GM19468 (cell line): ENCODE measurements at regions not wholly inside any gene's neighbourhood (a gene's known extent, or its start where the extent isn't known, plus 50 kb on each side); places are given as distances from the start of the nearest gene placed in this dataset.

Experiments
- ATAC-seq: cut with Tn5 transposase; IDR thresholded peaks from one replicate; pipeline ENCODE4 v1.9.1; 2021; ENCODE audit warnings: mild to moderate bottlenecking, moderate library complexity, moderate number of reproducible peaks; ENCODE audit not compliant: unreplicated experiment; ENCODE audit errors: extremely low read depth

DNA sequence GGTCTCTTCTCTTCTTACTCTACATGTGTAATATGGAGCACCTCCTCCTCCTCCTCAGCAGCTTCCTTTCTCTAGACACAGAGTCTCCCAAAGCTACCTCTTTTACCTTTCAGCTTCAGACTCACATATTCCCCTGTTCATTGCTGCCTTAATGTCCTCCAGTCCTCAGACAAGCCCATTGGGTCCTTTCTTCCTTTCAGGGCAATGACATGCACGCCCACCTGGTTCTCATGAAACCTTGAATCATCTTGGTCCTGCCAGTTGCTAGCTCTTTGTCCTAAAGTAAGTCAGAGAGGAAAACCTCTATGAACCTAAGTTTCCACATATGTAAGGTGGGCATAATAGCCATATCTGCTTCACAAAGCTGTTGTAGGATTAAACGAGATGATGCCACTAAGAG is 227.0 kb downstream of the RPS24 start:
- ATAC-seq = no peak

DNA sequence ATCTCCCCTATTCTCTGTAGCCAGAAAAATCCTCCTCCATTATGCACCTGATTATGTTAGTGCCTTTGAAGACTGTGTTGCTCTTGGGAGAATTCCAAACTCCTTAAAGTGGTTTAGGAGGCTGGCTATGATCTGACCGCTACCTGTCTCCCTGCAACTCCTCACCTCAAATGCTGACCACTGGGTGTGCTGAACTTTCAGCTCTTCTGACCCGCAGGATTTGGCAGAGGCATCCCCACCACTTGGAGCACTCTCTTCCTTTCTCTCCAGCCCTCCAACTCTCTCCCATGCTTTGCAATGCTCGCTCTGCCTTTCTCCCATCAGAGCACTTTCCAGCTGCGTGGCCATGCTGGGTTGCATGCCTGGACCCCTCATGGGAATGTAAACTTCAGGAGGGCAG is 227.6 kb downstream of the RPS24 start:
- no peak for ATAC-seq

DNA sequence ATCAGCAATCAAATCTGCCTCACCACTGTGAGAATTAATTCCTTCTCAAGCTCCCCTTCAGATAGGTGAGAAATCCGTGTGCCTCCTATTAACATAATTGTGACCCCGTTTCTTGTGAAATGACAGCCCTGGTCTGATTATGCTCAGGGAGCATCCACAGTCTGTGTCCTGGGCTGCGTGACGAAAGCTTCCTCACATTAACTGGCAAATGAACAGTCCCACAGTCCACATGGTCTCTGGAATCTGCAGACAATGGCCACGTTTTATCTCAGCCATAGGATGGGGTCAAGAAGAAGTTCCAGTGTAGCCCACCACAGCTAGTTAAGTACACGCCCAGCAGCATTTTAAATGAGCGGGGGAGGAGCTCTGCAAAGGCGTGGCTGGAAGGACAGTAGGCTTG is 229.2 kb downstream of the RPS24 start:
- ATAC-seq = no peak

DNA sequence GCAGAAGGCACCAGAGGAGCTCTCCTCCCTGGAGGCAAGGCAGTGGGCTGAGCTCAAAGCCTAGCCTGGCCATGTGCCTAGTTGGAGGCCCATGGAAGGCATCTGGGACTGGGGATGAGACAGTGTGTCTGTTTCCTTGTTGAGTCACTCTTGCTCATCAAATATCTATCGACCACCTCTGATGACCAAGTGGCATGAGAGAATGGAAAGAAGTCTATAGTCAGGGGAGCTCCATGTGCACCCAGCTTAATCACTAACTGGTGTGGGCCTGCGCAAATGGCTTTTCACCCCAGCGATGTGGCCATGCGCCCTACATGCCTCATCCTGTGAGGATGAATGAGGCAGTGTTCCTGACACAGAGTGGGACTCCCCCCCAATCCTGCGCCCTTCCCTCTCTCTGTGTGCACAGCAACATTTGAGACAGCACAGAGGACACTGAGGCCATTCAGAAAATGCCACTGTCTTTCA is 229.9 kb downstream of the RPS24 start:
- no peak for ATAC-seq

DNA sequence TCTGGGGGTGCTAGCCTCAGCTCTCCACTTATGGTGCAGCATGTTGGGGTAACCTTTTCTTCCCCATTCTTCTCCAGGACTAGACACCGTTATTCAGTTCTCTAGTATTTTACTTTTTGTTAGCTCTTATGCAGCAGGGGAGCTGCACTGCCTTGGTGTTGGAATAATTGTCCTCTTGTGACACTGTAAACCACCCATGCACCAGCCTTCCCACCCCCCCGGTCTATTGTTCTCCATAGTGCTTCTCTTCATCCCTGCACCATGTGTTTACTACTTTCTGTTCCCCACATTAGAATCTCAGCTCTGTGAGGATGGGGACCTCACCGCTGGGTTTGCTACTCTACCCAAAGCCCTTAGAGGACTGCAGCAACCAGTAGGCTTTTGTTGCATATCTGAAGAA is 230.7 kb downstream of the RPS24 start:
- ATAC-seq = no peak

DNA sequence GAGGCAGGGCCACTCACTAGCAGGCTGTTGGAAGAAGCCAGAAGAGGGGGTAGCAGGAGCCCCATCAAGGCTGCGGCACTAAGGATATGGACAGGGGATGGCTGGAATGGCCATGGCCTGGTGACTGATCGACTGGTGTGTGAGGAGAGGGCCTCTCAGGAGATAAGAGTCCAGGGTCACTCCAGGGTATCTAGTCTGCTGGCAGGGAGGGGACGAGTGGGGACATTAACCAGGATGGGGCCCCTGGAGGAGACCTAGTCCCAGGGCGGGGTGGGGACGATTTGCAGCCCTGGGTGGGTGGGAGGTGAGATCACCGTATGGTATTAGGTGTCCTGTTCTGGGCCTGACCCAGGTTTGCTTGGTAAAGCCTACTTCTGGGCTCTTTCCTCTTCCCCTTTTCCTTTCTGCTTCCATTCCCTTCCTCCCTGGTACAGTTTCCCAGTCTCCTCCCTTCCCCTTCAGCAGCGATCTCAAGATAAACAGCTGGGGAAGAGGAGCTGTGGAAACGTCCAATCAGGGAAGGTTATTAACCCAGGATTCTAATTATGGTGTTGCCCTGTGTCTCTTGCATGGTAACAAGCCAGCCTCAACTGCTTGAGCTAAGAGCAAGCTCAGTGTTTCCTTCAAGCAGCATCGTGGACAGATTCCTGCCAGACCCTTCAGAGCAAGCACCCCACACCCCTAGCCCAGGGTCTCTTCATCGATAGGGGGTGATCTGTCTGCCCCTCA is 233.2 kb downstream of the RPS24 start:
- ATAC-seq = no peak

DNA sequence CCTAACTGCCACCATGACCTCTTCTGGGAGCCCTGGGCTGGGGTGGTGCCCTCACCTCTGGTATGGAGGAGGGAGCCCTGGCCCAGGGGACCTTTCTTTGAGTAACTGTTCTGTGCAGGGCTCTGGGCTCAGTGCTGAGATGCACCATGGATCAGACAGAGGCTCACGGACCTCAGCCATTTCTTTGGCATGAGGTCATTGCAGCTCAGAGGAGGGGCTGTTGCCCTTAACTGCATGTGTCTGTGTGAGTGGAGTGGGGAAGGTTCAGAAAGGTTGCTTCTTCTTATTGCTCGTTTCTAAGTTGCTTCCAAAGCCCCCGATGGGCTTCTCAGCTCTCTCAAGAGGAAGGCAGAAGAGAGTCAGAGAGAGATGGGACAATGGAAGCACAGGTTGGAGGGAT is 233.9 kb downstream of the RPS24 start:
- ATAC-seq = no peak

DNA sequence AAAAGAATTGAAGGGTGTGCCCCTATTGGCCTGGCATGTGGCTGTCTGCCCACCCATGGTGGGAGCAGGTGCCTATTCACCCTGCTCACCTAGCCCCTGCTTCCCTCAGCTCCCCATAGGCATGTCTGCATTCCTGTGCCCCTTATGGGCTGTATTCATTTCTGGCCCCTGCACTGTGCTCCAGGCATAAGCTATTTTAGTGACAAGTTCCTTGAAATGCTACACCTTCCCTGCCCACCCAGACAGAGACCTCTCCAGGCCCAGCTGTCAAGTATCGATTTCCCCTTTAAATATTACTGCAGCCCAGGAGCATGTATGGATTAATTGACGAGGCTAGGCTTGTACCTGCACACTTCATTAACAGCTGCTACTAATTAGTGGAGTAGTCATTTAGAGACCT is 235.4 kb downstream of the RPS24 start:
- no peak for ATAC-seq

DNA sequence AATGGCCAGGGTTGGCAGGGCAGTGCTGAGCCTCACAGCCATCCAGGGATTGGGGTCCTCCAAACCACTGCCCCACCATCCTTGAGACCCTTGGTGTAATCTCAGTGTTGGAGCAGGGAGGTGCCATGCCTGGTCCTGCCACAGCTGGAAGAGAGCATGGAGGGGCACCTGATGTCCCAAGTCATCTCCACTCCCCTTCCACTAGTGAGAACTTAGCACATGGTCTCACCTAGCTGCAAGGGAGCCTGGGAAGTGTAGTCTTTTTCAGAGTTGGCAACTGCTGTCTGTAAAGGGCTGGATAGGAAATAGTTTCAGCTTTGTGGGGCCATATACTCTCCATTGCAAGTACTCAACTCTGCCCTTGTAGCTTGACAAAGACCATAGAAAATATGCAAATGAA is 238.7 kb downstream of the RPS24 start:
- ATAC-seq = no peak

DNA sequence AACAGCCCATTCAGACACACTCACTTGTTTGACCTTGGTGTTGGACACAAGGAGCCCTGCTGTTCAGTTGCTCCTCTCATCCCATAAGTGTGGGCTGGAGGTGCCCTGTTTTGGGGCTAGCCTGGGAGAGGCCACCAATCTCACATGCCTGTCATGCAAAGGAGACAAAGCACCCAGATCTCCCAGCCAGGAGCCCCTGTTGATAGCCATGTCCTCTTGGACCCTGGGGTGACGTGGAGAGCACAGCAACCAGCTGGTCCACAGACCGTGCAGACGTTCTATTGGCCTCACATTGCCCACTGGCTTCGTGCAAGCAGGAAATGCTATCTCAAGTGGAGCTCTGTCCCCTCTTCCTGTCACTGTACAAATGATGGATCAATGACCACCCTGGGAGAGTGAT is 240.8 kb downstream of the RPS24 start:
- no peak for ATAC-seq

DNA sequence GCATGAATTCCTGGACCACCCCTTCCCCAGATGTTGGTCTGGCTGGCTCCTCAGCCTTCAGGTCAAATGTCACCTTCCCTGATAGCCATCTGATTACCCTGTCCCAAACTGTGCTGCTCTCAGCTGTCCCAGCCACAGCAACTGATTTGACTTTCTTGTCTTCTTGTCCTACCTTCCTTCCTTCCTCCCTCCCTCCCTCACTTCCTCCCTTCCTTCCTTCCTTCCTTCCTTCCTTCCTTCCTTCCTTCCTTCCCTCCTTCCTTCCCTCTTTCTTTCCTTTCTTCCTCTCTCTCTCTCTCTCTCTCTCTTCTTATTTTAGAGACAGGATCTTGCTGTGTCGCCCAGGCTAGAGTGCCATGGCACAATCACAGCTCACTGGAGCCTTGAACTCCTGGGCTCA is 242.5 kb downstream of the RPS24 start:
- no peak for ATAC-seq

DNA sequence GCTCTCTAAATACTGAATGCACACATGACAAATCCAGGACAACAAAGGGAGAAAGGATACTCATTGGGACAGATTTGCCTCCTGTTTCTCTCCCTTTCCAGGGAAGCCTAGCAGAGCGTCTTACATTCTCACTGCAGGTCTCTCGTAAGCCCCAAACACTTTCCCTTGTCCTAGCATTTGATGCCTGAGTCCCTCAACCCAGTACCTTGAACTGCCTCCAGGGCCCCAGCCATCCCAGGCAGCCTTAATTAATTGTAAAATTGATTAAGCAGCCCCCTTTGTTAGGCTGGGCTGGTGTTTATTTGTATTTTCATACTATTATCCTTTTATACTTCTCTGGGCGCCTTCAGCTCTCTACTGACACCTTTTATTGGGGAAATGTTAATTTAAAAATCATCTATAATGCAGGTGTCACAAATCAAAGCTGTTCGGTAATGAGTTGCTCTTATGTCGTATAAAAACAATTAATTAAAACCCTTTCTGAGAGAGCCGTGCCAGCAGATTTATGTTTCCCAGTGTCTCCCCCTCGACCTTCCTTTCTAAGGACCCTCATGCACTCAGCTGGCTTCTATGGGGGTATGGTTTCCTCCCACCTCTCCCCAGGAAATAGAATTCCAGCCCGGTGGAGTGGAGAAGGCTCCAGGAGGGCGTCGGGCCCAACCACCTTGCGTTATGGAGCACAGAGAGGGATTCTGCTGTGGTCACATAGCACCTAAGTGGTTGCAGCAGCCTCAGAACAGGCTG is 243.8 kb downstream of the RPS24 start:
- ATAC-seq = no peak

DNA sequence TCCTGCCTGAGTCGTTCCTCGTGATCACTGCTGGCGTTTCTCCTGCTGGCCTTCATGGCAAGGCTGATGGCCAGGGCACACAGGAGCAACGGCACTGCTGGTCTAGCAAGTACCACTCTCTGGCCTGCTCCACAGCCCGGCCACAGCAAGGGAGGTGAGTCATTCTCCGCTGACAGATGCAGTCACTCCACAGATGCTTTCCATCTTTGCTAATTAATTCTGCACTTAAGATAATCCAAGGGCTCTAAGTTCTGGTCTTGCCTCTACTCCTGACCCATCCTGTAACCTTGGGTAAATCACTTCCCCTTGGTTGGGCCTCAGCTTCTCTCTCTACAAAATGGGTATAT is 244.4 kb downstream of the RPS24 start:
- no peak for ATAC-seq

DNA sequence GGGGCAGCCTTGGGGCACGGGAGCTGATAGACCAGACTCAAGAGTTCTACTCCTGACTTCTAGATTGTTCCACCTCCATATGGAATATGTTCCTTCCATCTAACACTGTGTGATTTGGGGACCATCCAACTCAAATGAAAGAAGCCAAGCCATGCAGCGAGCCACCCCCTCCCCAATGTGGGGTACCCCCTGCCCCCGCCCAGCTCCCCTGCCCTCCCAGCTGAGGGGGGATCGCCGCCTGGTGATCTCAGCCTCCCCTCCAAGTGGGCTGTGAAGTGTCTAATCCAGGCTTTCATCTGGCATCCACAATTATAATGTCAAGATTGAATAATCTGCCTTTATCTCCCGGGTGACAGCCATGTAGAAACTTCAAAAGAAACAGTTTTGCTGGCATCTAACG is 246.1 kb downstream of the RPS24 start:
- no peak for ATAC-seq

DNA sequence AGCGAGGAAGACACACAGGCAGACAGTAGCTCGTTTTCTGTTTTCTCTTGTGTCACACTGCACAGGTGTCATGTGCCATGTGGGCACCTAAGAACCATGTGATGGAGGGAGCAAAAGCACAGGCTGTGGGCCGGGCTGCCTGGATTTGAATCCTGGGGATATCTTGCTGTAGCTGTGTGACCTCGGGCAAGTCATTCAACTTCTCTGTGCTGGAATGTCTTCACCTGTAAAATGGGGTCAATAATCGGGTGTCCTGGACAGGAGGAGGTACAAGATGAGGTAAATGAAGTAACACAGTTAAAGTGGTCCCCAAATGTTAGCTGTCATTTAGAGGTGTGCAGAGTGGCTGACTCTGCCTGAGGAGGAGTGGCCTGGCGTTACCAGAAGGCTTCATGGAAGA is 246.9 kb downstream of the RPS24 start:
- ATAC-seq = no peak

DNA sequence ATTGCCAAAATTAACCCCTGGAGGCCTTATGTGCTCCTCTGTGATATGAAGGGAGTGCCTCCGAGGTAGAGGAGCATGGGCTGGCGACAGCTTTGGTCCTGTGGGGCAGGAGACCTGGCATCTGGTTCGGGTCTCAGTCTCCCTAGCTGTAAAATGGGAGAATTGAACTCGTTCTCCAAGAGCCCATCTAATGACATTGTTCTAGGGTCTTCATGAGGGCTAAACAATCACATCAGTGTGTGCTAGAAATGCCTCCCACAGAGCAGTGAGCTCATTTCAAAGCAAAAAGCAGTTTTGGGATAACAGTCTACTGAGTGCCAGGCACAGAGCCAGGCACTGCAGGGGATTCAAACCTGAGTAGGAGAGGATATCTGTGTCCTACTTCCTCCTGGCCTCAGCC is 248.0 kb downstream of the RPS24 start:
- no peak for ATAC-seq

DNA sequence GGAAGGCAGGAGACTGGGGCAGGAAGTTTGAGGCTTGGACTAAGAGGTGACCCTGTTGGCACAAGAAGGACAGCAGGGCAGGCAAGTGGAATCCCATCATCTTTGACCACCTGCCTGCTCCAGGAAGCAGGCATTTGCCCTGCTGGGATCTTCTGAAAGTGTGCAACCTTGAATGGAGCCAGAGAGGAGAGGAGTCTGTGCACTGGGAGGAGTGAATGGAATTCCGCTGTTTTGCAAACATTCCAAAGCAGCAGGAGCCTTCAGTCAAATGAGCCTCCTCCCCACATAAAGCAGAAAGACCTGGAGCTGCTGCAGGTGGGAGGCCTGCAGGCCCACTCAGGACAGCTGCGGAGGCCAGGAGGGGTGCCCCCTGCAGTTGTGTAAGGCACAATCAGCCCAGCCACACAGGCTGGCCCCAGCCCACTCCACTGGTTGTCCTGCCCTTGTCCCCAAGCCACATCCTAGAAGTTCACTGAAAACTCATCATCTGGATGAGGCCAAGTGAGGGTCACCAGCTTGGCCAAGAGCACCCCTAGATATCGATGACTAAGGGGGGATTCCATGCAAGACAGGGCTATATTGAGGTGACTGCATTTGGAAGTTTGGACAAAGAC is 249.5 kb downstream of the RPS24 start:
- ATAC-seq = no peak

DNA sequence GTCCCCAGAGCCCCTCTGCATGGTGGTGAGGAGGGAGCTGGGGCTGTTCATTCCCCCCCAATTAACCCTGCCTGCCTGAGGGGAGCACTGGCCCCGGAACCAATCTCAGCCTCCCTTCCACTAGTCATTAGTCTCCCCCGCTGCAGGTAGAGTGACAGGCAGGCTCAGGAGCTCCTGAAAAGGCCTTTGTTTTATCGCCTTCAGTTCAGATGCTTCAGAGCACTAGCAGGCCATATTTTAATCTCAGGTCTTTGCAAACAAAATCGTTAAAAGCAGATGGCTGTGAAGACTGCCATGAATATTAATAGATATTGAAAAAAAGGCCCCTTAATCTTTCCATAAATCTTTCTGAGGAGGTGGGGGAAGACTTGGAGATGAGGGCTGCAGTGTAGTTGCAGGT is 250.7 kb downstream of the RPS24 start:
- ATAC-seq = no peak

DNA sequence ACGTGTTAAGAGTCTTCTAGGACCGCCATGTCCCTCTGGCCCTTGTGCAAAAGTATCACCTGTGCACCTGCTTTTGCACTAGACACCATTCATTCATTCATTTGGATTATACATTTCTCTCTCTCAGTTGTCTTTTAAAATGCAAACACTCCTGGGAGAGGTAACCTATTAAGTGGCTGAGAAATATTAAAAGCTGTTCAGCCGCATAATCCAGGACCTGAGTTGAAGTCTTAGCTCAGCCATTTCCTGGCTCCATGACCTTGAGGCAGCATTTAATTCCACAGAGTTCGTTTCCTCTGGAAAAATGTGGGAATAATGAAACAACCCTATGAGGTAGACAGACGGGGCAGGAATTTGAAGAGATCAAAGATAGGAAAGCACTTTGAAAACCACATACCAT is 251.6 kb downstream of the RPS24 start:
- no peak for ATAC-seq

DNA sequence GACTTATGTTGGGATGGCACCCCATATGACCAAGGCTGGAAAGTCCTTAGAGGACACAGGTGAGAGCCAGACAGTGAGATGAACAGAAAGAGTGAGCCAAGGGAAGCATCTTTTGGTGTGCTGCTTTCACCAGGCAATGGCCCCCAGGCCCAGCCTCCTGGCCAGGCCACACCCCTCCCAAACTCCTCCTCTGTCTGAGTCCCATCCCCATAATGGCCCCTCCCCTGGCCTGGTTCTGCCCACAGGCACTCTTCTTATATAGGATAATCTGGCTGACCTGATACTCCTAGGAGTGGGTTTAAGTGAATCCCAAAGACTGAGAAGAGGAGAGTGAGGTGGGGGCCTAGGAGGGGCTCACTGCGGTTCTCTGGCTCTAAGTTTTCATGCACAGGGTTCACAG is 252.5 kb downstream of the RPS24 start:
- no peak for ATAC-seq

DNA sequence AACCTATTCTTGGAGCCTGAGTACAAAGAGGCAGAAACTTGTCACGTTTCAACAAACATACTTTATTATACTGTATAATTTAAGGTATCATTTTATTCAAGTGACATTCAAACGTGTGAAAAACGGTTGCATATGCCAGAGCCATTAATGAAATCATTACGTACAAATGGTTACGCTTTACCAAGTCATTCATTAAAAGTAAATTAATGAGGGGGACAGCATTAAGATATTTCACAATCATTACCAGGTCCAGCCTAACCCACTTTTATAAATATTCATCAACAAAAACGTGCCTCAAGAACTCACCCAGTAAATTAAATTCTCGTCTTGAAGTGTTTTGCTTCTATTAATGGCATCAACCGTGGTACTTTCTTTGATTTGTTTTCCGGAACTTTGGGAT is 253.0 kb downstream of the RPS24 start:
- ATAC-seq = no peak

DNA sequence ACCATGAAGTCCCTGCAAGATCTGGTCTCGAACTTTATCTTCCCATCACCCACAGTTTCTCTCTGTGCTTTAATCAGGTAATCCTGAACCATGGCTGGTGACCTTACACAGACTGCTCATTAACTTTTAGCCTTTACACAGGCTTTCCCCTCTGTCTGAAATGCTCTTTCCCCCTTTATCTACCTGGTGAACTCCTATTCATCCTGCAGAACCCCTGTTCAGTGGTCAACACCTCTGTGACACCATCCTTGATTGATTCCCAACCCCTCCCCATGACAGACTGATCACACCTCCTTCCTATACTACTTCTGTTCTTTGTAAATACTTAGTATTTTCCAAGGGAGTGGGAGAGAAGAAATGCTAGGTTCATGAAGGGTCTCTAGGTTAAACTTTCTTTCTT is 254.0 kb downstream of the RPS24 start:
- no peak for ATAC-seq
